Mucosa of descending colon (tissue), 3 donors: ENCODE measurements at regions not wholly inside any gene's neighbourhood (a gene's known extent, or its start where the extent isn't known, plus 50 kb on each side); places are given as distances from the start of the nearest gene placed in this dataset.

ENCODE experiments used
- ATAC-seq: fragments of 200-7000 bp; cut with Tn5 transposase; one replicate; pipeline ENCODE4 v1.9.1; 2020; ENCODE audit warnings: mild to moderate bottlenecking, moderate library complexity
- DNase-seq, 3 donors: peaks; one replicate each; pipeline ENCODE4 v3.0.0-alpha.2; 2020
- H3K36me3 ChIP-seq: fragments of 200-600 bp; one replicate; pipeline ENCODE4 v1.8.0; 2021; ENCODE audit warnings: low read depth, mild to moderate bottlenecking
- H3K4me1 ChIP-seq: fragments of 200-600 bp; one replicate; pipeline ENCODE4 v1.8.0; 2021; ENCODE audit warnings: low read depth, mild to moderate bottlenecking
- H3K4me3 ChIP-seq: fragments of 200-600 bp; one replicate; pipeline ENCODE4 v1.8.0; 2021; ENCODE audit warnings: mild to moderate bottlenecking
- H3K9me3 ChIP-seq: fragments of 200-600 bp; one replicate; pipeline ENCODE4 v1.8.0; 2021; ENCODE audit warnings: mild to moderate bottlenecking
- intact Hi-C, 2 donors: fragments of 100-400 bp; cut with DNase I in 1 of 2; cut with micrococcal nuclease in 1 of 2; formaldehyde crosslinking; loops; one replicate each; pipeline versions ENCODE4 v1.11.0 to v1.11.1; 2022; cut with DNase I, micrococcal nuclease
- TF ChIP-seq, protein P1 (sequence below): fragments of 200-600 bp; IDR thresholded peaks from one replicate; pipeline ENCODE4 v1.8.0; 2022; ENCODE audit warnings: antibody characterized with exemption, mild to moderate bottlenecking
- donor health status: DM: no; HTN: no; CAD: no; lungs with moderate emphysema.
- donor health status: DM: no; HTN: no; CAD: no.
- donor health status: DM: no; HTN: yes; CAD: no.

DNA sequence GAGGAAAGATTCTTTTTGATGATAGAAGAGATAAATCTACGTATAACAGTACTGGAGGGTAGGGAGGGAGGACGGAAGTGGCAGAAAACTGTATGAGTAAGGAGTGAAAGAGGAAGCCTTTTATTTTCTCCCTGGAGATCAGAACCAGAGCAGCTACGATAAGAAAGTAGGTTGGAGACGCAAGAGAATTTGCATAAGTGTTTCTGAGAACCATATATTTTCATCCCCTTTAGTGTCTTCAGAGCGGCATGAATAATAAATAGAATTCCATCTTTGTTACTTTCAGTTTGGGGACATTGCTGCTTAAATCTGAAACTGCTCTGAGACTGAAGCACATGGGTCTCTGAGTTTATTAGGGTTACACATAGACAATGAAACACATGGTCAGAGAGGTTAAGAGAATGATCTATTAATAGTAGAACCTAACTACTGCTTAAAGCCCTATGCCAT is 230.2 kb upstream of the TNP1 start:
- Histone ChIP-seq H3K9me3 (no peaks in the 10 kb centered on the region), H3K4me1 (no peaks in the 10 kb centered on the region), H3K36me3 (no peaks in the 10 kb centered on the region), H3K4me3 (no peak overlapping the region)
- TF ChIP-seq, protein P1, sequence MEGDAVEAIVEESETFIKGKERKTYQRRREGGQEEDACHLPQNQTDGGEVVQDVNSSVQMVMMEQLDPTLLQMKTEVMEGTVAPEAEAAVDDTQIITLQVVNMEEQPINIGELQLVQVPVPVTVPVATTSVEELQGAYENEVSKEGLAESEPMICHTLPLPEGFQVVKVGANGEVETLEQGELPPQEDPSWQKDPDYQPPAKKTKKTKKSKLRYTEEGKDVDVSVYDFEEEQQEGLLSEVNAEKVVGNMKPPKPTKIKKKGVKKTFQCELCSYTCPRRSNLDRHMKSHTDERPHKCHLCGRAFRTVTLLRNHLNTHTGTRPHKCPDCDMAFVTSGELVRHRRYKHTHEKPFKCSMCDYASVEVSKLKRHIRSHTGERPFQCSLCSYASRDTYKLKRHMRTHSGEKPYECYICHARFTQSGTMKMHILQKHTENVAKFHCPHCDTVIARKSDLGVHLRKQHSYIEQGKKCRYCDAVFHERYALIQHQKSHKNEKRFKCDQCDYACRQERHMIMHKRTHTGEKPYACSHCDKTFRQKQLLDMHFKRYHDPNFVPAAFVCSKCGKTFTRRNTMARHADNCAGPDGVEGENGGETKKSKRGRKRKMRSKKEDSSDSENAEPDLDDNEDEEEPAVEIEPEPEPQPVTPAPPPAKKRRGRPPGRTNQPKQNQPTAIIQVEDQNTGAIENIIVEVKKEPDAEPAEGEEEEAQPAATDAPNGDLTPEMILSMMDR = no peak
- no peak for DNase-seq
- ATAC-seq = no peak
- intact Hi-C loops = no loop called here

DNA sequence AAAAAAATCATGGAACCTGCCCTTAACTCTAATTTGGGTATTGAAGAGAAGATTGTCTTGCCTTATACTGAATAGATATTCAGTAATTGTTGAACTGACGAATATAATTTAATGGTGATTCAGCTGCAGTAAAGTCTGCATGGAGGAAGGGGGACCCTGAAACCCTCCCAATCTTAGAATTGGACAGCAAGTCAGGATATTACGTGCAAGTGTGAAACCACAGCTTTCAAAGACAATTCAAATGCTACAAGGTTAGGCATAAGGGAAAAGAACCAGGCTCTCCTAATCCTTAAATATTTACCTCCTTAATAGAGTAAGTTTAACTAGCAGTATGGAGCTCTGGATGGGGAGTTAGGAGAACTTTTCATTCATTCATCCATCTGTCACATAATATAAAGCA is 226.9 kb upstream of the TNP1 start:
- Histone ChIP-seq H3K36me3 (no peaks in the 10 kb centered on the region), H3K4me3 (no peak overlapping the region), H3K9me3 (no peaks in the 10 kb centered on the region), H3K4me1 (no peaks in the 10 kb centered on the region)
- ATAC-seq (no peak), DNase-seq (no peak)
- TF ChIP-seq, protein P1 = no peak
- intact Hi-C loops = no loop called here

DNA sequence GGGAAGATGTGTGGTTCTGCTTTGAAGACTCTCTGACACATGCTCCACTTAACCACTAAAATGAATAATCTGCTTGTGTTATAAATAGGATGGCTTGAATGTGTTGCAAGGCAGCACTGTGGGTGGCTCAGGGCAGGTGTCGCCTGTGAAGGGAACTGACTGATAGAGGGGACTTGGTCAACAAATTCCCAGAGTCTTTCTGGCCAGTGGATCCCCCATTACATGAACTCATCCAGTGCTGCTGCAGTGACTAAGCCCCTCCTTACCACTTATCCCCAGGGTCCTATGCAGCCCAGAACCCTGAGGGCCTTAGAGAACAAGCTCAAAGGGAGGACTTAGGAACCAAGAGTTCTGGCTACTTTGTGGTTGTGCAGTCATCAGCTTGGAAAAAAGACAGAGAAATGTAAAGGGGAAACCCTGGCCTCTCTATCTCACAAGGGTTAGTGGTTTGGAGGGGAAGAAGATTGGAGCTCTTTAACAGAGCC is 226.2 kb upstream of the TNP1 start:
- TF ChIP-seq, protein P1 = no peak
- ATAC-seq = no peak

DNA sequence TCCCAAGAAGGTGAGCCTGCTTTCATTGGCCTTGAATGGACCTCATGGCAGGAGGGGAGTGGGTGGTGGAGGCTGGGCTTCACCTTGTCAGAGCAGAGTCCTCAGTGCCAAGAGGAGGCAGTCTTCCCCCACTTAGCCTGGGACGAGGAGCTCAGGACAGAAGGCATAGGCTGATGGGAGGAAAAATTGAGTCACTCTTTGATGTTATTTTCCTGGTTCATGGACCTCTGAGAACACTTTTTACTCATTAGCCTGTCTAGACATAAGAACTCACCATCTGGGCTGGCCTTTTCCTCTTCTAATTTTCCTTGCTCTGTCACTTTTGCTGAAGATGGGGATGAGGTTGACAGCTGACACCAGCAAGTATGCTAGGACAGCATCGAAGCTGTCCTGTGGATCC is 225.7 kb upstream of the TNP1 start:
- no peak overlapping the region for H3K4me3 ChIP-seq
- H3K36me3 ChIP-seq = no peaks in the 10 kb centered on the region
- ATAC-seq = no peak
- DNase-seq = no peak
- no peaks in the 10 kb centered on the region for H3K9me3 ChIP-seq
- intact Hi-C loops = no loop called here
- TF ChIP-seq, protein P1 = no peak
- H3K4me1 ChIP-seq = no peaks in the 10 kb centered on the region

More for the DNA sequence above, 226.2 kb upstream of the TNP1 start:
- H3K36me3 ChIP-seq = no peaks in the 10 kb centered on the region
- H3K4me3 ChIP-seq = no peak overlapping the region
- DNase-seq = no peak
- no peaks in the 10 kb centered on the region for H3K4me1 ChIP-seq
- intact Hi-C loops = no loop called here
- no peaks in the 10 kb centered on the region for H3K9me3 ChIP-seq

DNA sequence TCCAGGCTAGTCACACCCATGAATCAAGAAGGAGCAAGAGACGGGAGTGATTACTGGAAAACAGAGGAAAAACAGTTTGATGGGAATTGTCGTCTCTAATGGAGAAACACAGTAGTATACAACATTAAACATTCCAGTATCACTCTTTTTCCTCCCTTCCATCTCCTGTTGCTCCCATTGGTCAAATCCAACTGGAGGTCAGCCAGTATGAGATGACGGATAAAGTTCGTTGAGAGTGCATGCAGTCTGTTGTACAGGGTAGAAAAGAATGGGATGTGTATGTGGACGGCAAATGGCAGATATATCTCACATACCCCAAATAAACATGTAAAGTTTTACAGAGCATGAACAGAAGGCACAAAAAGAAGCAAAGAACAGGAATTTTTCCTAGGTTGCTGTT is 221.9 kb upstream of the TNP1 start:
- Histone ChIP-seq H3K4me3 (no peak overlapping the region), H3K36me3 (no peaks in the 10 kb centered on the region), H3K9me3 (no peaks in the 10 kb centered on the region), H3K4me1 (no peaks in the 10 kb centered on the region)
- intact Hi-C loops = no loop called here
- ATAC-seq (no peak), DNase-seq (no peak)
- TF ChIP-seq, protein P1 = no peak

DNA sequence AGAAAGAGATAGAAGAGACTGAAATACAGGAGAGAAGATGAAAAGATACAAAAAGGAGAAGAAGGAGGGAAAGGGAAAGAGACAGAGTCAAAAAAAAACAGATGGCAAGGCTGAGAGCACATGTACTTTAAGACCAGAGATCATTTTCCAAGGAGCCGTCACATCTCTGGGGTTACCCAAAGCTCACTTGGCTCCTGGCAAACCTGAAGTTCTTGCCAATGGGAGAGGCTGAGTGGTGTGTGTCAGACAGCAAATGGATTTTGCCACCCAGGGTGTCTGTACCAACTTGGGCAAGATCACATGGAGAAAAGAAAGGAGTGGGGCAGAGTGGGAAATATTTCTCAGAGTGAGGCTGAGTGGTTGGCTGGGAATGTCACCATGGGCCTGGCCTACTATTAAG is 219.3 kb upstream of the TNP1 start:
- H3K36me3 ChIP-seq = no peaks in the 10 kb centered on the region
- ATAC-seq (no peak), DNase-seq (no peak)
- no peak overlapping the region for H3K4me3 ChIP-seq
- TF ChIP-seq, protein P1 = no peak
- no peaks in the 10 kb centered on the region for H3K4me1 ChIP-seq
- no peaks in the 10 kb centered on the region for H3K9me3 ChIP-seq
- intact Hi-C loops = no loop called here
